ENCODE measurements at regions not wholly inside any gene's neighbourhood (a gene's known extent, or its start where the extent isn't known, plus 50 kb on each side); places are given as distances from the start of the nearest gene placed in this dataset.

GRCh38 chr2:67339234-67339885 is 57.8 kb upstream of the ETAA1 start:
- TF ChIP-seq POLR2A (IDR thresholded peaks at IDR 0.05) (no peak), CTCF (IDR thresholded peaks at IDR 0.05) (no peak)

Data from esophagus squamous epithelium (tissue), 4 donors.